Prostate gland (tissue), 2 donors: ENCODE measurements at regions not wholly inside any gene's neighbourhood (a gene's known extent, or its start where the extent isn't known, plus 50 kb on each side); places are given as distances from the start of the nearest gene placed in this dataset.

Experiments used
- CTCF ChIP-seq, 4 experiments: fragments of 200-600 bp in 2 of 4; fragments of 450-650 bp in 2 of 4; sonication (generic) in 2 of 4; IDR thresholded peaks; 1 replicate in 3 of 4; 2 replicates in 1 of 4; pipeline ENCODE4 v1.5.1; 2016 to 2019; ENCODE audit warnings: antibody characterized with exemption in 4 of 4, mild to moderate bottlenecking in 2 of 4, moderate library complexity in 2 of 4
- POLR2A ChIP-seq: fragments of 450-650 bp; IDR thresholded peaks from one replicate; pipeline ENCODE4 v1.6.1; 2016; ENCODE audit warnings: antibody characterized with exemption, mild to moderate bottlenecking
- POLR2AphosphoS5 ChIP-seq: sonication (generic); formaldehyde crosslinking; IDR thresholded peaks from one replicate; pipeline ENCODE4 v1.6.1; 2017; ENCODE audit warnings: antibody characterized with exemption

- TF ChIP-seq POLR2AphosphoS5 = no peak
- TF ChIP-seq CTCF (IDR thresholded peaks at IDR 0.05) = no peak
- no peak for TF ChIP-seq POLR2A
Measured at GRCh38 chr1:96982118-96982517, 260.5 kb downstream of the PTBP2 start.
